Mucosa of rectum (tissue), 2 donors: ENCODE measurements at regions not wholly inside any gene's neighbourhood (a gene's known extent, or its start where the extent isn't known, plus 50 kb on each side); places are given as distances from the start of the nearest gene placed in this dataset.

Experiments used
- H3K27ac ChIP-seq, 2 donors: one replicate each; pipeline ENCODE4 v1.7.0; 2013; ENCODE audit warnings: inconsistent platforms in 2 of 2, low read depth in 2 of 2, low read length in 2 of 2
- H3K27me3 ChIP-seq, 2 donors: one replicate each; pipeline ENCODE4 v1.7.0; 2013; ENCODE audit warnings: low read length in 2 of 2; ENCODE audit not compliant: control insufficient read depth in 2 of 2, insufficient read depth in 2 of 2
- H3K36me3 ChIP-seq, 2 donors: one replicate each; pipeline ENCODE4 v1.7.0; 2013; ENCODE audit warnings: low read length in 2 of 2; ENCODE audit not compliant: control insufficient read depth in 2 of 2, insufficient read depth in 2 of 2
- H3K4me1 ChIP-seq, 2 donors: one replicate each; pipeline ENCODE4 v1.7.0; 2013; ENCODE audit warnings: low read length in 2 of 2, mild to moderate bottlenecking in 1 of 2; ENCODE audit not compliant: control insufficient read depth in 2 of 2, insufficient read depth in 2 of 2
- H3K4me3 ChIP-seq, 2 donors: one replicate each; pipeline ENCODE4 v1.7.0; 2013; ENCODE audit warnings: low read length in 2 of 2
- H3K9ac ChIP-seq, 2 donors: one replicate each; pipeline ENCODE4 v1.7.0; 2013; ENCODE audit warnings: low read length in 2 of 2, low read depth in 1 of 2, mild to moderate bottlenecking in 1 of 2
- H3K9me3 ChIP-seq, 2 donors: one replicate each; pipeline ENCODE4 v1.7.0; 2013; ENCODE audit warnings: low read length in 2 of 2; ENCODE audit not compliant: control insufficient read depth in 2 of 2
- donor health status: healthy.
- donor health status: Normal muscosa, but diverticular disease.

DNA sequence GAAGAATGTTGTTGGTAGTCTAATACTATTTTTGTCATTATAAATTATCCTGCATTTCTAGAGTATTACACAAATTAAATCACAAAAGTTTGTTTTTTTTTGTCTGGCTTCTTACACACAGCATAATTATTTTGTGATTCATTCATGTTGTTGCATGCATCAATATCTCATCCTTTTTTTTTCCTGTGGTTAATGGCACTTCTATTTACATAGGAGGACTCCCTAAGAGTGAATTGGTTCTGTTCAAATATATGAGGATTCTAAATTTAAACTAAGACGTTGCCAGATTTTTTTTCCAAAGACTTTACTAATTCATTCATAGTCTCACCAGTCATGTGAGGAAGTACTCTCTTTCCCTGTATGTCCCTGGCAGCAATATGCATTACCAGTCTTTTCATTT lies 303.3 kb downstream of the GPR37 start:
- no peaks in the 10 kb centered on the region for H3K36me3 ChIP-seq
- H3K27me3 ChIP-seq = no peaks in the 10 kb centered on the region
- H3K27ac ChIP-seq = no peak overlapping the region
- no peaks in the 10 kb centered on the region for H3K9me3 ChIP-seq
- no peaks in the 10 kb centered on the region for H3K4me1 ChIP-seq
- H3K4me3 ChIP-seq = no peak overlapping the region
- no peak overlapping the region for H3K9ac ChIP-seq

- Histone ChIP-seq H3K27me3 (no peaks in the 10 kb centered on the region), H3K27ac (no peak overlapping the region), H3K9me3 (no peaks in the 10 kb centered on the region), H3K36me3 (no peaks in the 10 kb centered on the region), H3K4me3 (no peak overlapping the region), H3K9ac (no peak overlapping the region), H3K4me1 (no peaks in the 10 kb centered on the region)
These were observed 305.0 kb downstream of the GPR37 start for GRCh38 chr7:124460555-124460954.

- Histone ChIP-seq H3K4me1 (no peaks in the 10 kb centered on the region), H3K36me3 (no peaks in the 10 kb centered on the region), H3K4me3 (no peak overlapping the region), H3K27me3 (no peaks in the 10 kb centered on the region), H3K27ac (no peak overlapping the region), H3K9me3 (no peaks in the 10 kb centered on the region), H3K9ac (no peak overlapping the region)
These were observed 305.5 kb downstream of the GPR37 start for GRCh38 chr7:124460056-124460450.

DNA sequence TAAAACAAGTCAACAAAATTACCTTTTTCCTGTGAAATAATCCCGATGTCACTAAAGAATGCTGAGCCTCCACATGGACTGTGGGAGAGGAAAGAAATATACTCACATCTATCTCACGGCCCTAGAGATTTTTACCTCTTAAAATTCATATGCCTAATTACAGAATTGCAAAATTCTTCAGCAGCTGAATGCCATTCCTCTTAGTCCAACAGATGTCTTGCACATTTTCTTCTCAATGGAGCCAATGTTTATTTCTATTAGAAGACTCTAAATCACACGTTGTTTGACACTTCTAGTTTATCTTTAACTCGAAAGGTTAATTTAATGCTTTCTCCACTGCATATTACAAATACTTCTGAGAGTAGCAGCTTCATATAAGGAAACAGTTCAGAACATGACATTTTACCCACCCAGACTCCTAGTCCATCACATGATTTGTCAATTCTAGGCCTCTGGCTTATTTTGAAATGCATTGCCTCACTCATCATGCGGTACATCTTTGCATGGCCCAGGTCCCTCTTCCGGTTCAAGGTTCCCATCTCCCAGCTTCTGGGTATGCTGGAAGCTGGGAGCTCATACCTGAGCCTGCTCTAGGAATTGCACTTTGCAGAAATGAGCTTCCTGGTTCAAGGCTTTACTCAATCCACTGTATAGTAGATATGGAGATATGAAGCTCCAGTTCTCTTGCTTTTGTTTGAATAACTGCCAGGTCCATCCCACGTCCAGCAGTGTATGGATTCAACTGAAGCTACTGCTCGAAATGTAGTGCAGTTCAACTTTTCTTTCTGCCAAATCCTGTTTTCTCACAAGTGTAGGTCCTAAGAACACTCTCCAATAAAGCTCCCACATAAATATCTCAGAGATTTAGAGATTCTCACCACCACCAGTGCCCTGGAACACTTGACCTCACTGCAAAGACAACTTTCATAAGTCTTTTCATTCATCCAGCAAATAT lies 306.2 kb downstream of the GPR37 start:
- no peaks in the 10 kb centered on the region for H3K36me3 ChIP-seq
- H3K4me3 ChIP-seq = no peak overlapping the region
- no peaks in the 10 kb centered on the region for H3K4me1 ChIP-seq
- H3K27me3 ChIP-seq = no peaks in the 10 kb centered on the region
- H3K9ac ChIP-seq = no peak overlapping the region
- H3K9me3 ChIP-seq = no peaks in the 10 kb centered on the region
- H3K27ac ChIP-seq = no peak overlapping the region

DNA sequence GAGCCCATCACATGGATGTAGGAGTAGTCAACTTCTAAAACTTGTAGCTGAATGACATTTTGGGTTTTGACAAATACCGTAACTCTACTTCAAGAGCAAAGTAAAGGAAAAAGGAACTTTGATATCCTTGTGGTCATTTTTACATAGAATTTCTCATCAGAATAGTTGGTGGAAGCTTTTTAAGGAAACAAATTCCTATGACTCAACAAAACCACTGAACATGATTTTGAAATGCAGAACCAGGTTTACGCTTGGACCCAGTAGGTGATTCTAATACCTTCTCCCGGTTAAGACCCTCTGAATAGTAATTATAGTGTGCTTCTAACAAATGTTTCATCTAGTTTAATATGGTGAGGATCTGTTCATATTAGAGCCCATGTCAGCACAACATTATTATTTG lies 307.8 kb downstream of the GPR37 start:
- Histone ChIP-seq H3K36me3 (no peaks in the 10 kb centered on the region), H3K9ac (no peak overlapping the region), H3K27ac (no peak overlapping the region), H3K9me3 (no peaks in the 10 kb centered on the region), H3K4me3 (no peak overlapping the region), H3K27me3 (no peaks in the 10 kb centered on the region), H3K4me1 (no peaks in the 10 kb centered on the region)

DNA sequence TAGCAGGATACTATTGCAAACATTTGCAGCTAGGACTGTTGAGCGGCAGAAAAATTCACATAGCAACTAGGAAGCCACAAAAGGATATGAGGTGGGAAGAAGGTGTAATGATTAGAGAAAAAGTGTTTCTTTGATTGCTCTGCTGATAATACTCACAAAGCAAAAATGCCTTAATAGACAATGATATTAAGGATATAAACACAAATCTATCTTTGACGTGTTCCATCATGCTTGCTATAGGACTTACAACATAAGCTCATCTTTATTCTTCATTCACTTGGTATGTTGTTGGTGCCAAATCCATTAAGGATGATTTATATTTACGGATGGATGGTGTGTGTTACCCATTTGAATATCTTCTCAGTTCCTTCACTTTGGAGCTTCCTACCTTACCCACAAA lies 309.3 kb downstream of the GPR37 start:
- Histone ChIP-seq H3K9ac (no peak overlapping the region), H3K4me3 (no peak overlapping the region), H3K27ac (no peak overlapping the region), H3K9me3 (no peaks in the 10 kb centered on the region), H3K27me3 (no peaks in the 10 kb centered on the region), H3K4me1 (no peaks in the 10 kb centered on the region), H3K36me3 (no peaks in the 10 kb centered on the region)

DNA sequence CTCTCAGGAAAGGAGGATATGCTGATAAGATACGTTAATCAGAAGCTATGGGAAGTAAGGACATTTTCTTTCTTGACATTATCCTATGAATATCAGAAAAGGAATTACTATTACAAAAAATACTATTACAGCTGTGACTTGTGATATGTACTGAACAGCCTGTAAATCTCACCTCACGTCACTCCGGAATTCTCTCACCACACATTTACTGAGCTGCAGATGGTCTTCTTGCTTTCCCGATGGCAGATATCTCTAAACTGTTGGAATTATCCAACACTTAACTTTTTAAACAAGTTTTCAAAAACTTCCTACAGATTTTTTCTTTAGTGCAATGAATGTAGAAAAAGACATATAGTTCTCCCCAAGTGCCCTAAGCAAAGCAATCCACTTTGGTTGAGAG lies 313.4 kb downstream of the GPR37 start:
- Histone ChIP-seq H3K36me3 (no peaks in the 10 kb centered on the region), H3K27me3 (no peaks in the 10 kb centered on the region), H3K4me3 (no peak overlapping the region), H3K4me1 (no peaks in the 10 kb centered on the region), H3K9me3 (no peaks in the 10 kb centered on the region), H3K27ac (no peak overlapping the region), H3K9ac (no peak overlapping the region)

GRCh38 chr7:124449896-124450295 lies 315.7 kb downstream of the GPR37 start:
- Histone ChIP-seq H3K4me1 (no peaks in the 10 kb centered on the region), H3K4me3 (no peak overlapping the region), H3K27ac (no peak overlapping the region), H3K27me3 (no peaks in the 10 kb centered on the region), H3K36me3 (no peaks in the 10 kb centered on the region), H3K9ac (no peak overlapping the region), H3K9me3 (no peaks in the 10 kb centered on the region)

- no peaks in the 10 kb centered on the region for H3K4me1 ChIP-seq
- H3K9me3 ChIP-seq = no peaks in the 10 kb centered on the region
- H3K4me3 ChIP-seq = no peak overlapping the region
- no peak overlapping the region for H3K9ac ChIP-seq
- H3K27ac ChIP-seq = no peak overlapping the region
- no peaks in the 10 kb centered on the region for H3K27me3 ChIP-seq
- no peaks in the 10 kb centered on the region for H3K36me3 ChIP-seq
These were observed 320.7 kb downstream of the GPR37 start for GRCh38 chr7:124444696-124445480.

GRCh38 chr7:124443762-124444161 lies 321.8 kb downstream of the GPR37 start:
- H3K4me3 ChIP-seq = no peak overlapping the region
- H3K36me3 ChIP-seq = no peaks in the 10 kb centered on the region
- no peaks in the 10 kb centered on the region for H3K9me3 ChIP-seq
- no peak overlapping the region for H3K27ac ChIP-seq
- no peak overlapping the region for H3K9ac ChIP-seq
- H3K4me1 ChIP-seq = no peaks in the 10 kb centered on the region
- no peaks in the 10 kb centered on the region for H3K27me3 ChIP-seq
